Neural cell (in vitro differentiated cells): ENCODE measurements at regions not wholly inside any gene's neighbourhood (a gene's known extent, or its start where the extent isn't known, plus 50 kb on each side); places are given as distances from the start of the nearest gene placed in this dataset.

Experiments used
- TAF1 ChIP-seq: IDR thresholded peaks from 2 replicates; pipeline ENCODE4 v1.6.1; 2012; ENCODE audit warnings: low read depth
- TF ChIP-seq, protein P1 (sequence below): fragments of 450-650 bp; IDR thresholded peaks from 2 replicates; pipeline ENCODE4 v1.5.1; 2014; ENCODE audit warnings: antibody characterized with exemption, mild to moderate bottlenecking, moderate library complexity; ENCODE audit not compliant: poor library complexity, severe bottlenecking

DNA sequence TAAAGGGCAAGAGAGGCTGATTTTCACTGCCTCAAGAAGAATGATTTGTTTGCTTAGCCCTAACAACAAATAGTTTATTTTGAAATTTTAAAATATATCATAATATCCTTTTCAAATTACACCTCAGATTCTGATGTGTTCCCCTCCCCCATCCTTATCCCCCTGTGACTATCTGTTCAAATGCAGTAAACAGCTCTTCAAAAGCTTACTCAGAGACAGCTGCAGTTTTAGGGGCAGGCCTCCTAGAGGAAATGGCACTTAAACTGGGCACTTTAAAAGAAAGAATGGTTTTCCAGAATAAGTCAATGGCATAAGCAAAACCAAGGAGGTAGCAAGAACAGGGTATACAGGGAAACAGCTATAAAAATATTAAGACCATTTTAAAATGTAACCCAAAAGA, 118.6 kb upstream of the UST start:
- TF ChIP-seq, protein P1, sequence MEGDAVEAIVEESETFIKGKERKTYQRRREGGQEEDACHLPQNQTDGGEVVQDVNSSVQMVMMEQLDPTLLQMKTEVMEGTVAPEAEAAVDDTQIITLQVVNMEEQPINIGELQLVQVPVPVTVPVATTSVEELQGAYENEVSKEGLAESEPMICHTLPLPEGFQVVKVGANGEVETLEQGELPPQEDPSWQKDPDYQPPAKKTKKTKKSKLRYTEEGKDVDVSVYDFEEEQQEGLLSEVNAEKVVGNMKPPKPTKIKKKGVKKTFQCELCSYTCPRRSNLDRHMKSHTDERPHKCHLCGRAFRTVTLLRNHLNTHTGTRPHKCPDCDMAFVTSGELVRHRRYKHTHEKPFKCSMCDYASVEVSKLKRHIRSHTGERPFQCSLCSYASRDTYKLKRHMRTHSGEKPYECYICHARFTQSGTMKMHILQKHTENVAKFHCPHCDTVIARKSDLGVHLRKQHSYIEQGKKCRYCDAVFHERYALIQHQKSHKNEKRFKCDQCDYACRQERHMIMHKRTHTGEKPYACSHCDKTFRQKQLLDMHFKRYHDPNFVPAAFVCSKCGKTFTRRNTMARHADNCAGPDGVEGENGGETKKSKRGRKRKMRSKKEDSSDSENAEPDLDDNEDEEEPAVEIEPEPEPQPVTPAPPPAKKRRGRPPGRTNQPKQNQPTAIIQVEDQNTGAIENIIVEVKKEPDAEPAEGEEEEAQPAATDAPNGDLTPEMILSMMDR, result no peak
- no peak for TF ChIP-seq TAF1
